GM23338 (cell line): ENCODE measurements at regions not wholly inside any gene's neighbourhood (a gene's known extent, or its start where the extent isn't known, plus 50 kb on each side); places are given as distances from the start of the nearest gene placed in this dataset.

Source experiments
- ATAC-seq: fragments of 200-7000 bp; cut with Tn5 transposase; 3 replicates; pipeline ENCODE4 v1.9.1; 2020
- DNase-seq: peaks from one replicate; pipeline ENCODE4 v3.0.0-alpha.2; 2015; ENCODE audit warnings: low spot score
- H2AFZ ChIP-seq: fragments of 200-600 bp; sonication (generic); 2 replicates; pipeline ENCODE4 v1.8.0; 2016; ENCODE audit warnings: antibody characterized with exemption, mild to moderate bottlenecking, moderate library complexity
- H3F3A ChIP-seq: fragments of 200-600 bp; sonication (generic); replicated peaks from 2 replicates; pipeline ENCODE4 v1.8.0; 2017; ENCODE audit warnings: antibody characterized with exemption, mixed run types, low read depth
- H3K27ac ChIP-seq: fragments of 200-600 bp; sonication (generic); 2 replicates; pipeline ENCODE4 v1.6.1; 2016; ENCODE audit warnings: low read depth
- H3K27me3 ChIP-seq: fragments of 200-600 bp; sonication (generic); 2 replicates; pipeline ENCODE4 v1.8.0; 2016; ENCODE audit warnings: mild to moderate bottlenecking, mixed run types, moderate library complexity; ENCODE audit not compliant: insufficient read depth
- H3K36me3 ChIP-seq: fragments of 200-600 bp; sonication (generic); 2 replicates; pipeline ENCODE4 v1.8.0; 2016; ENCODE audit warnings: mild to moderate bottlenecking; ENCODE audit not compliant: insufficient read depth
- H3K4me1 ChIP-seq: fragments of 200-600 bp; sonication (generic); 2 replicates; pipeline ENCODE4 v1.8.0; 2016; ENCODE audit warnings: mild to moderate bottlenecking, moderate library complexity; ENCODE audit not compliant: insufficient read depth
- H3K4me2 ChIP-seq: fragments of 200-600 bp; sonication (generic); 2 replicates; pipeline ENCODE4 v1.7.1; 2017; ENCODE audit warnings: mixed run types
- H3K4me3 ChIP-seq: fragments of 200-600 bp; sonication (generic); 2 replicates; pipeline ENCODE4 v1.6.1; 2016; ENCODE audit warnings: mixed run types
- H3K79me2 ChIP-seq: fragments of 200-600 bp; sonication (generic); replicated peaks from 2 replicates; pipeline ENCODE4 v1.8.0; 2017; ENCODE audit warnings: mild to moderate bottlenecking; ENCODE audit not compliant: insufficient read depth
- H3K9me2 ChIP-seq: fragments of 200-600 bp; sonication (generic); 2 replicates; pipeline ENCODE4 v1.8.0; 2017; ENCODE audit not compliant: insufficient read depth
- H4K20me1 ChIP-seq: fragments of 200-600 bp; sonication (generic); replicated peaks from 2 replicates; pipeline ENCODE4 v1.8.0; 2017; ENCODE audit warnings: mild to moderate bottlenecking; ENCODE audit not compliant: insufficient read depth
- H3K27ac Mint-ChIP-seq: 2 replicates; pipeline ENCODE4 v1.8.0; 2020; ENCODE audit warnings: inconsistent platforms, mild to moderate bottlenecking, moderate library complexity, mixed read lengths
- H3K27me3 Mint-ChIP-seq: 3 replicates; pipeline ENCODE4 v1.8.0; 2022; ENCODE audit warnings: low read depth, mild to moderate bottlenecking, moderate library complexity, mixed read lengths, inconsistent platforms; ENCODE audit not compliant: insufficient read depth, poor library complexity
- H3K36me3 Mint-ChIP-seq: 3 replicates; pipeline ENCODE4 v1.8.0; 2021; ENCODE audit warnings: low read depth, mild to moderate bottlenecking, inconsistent platforms, moderate library complexity, mixed read lengths
- H3K4me1 Mint-ChIP-seq: 3 replicates; pipeline ENCODE4 v1.8.0; 2020; ENCODE audit warnings: mild to moderate bottlenecking, inconsistent platforms, mixed read lengths
- H3K4me3 Mint-ChIP-seq: 3 replicates; pipeline ENCODE4 v1.8.0; 2021; ENCODE audit warnings: moderate library complexity, mild to moderate bottlenecking, inconsistent platforms, mixed read lengths
- H3K9me3 Mint-ChIP-seq: 3 replicates; pipeline ENCODE4 v1.8.0; 2020; ENCODE audit warnings: moderate library complexity, mild to moderate bottlenecking, inconsistent platforms, mixed read lengths
- CTCF ChIP-seq, 2 experiments: fragments of 200-600 bp in 1 of 2; sonication (generic) in 1 of 2; conservative IDR thresholded peaks; 2 replicates each; pipeline versions ENCODE4 v1.5.1 to v1.6.1; 2016 to 2017; ENCODE audit warnings: antibody characterized with exemption in 2 of 2, low read depth in 2 of 2, mild to moderate bottlenecking in 2 of 2, moderate library complexity in 1 of 2
- EZH2phosphoT487 ChIP-seq: fragments of 200-600 bp; sonication (generic); IDR thresholded peaks from one replicate; pipeline ENCODE4 v1.8.1; 2018; ENCODE audit warnings: antibody characterized with exemption; ENCODE audit not compliant: unreplicated experiment
- JUNB ChIP-seq: IDR thresholded peaks from one replicate; pipeline ENCODE4 v1.6.1; 2016; ENCODE audit warnings: antibody characterized with exemption; ENCODE audit not compliant: unreplicated experiment
- NANOG ChIP-seq: IDR thresholded peaks from 2 replicates; pipeline ENCODE4 v1.6.1; 2016; ENCODE audit warnings: antibody characterized with exemption, borderline replicate concordance
- POLR2AphosphoS5 ChIP-seq: IDR thresholded peaks from 2 replicates; pipeline ENCODE4 v1.6.1; 2016; ENCODE audit warnings: antibody characterized with exemption, low read depth
- STAT1 ChIP-seq: IDR thresholded peaks from one replicate; pipeline ENCODE4 v1.6.1; 2016; ENCODE audit warnings: antibody characterized with exemption; ENCODE audit not compliant: unreplicated experiment
- ZNF114 ChIP-seq: fragments of 250-450 bp; sonication (Bioruptor Pico); IDR thresholded peaks from 2 replicates; pipeline ENCODE4 v1.5.0; 2020; ENCODE audit warnings: mild to moderate bottlenecking, moderate library complexity
- ZNF331 ChIP-seq: fragments of 250-450 bp; sonication (Bioruptor Pico); IDR thresholded peaks from 2 replicates; pipeline ENCODE4 v1.5.0; 2020; ENCODE audit warnings: low read depth, mild to moderate bottlenecking, moderate library complexity
- ZNF462 ChIP-seq: fragments of 250-450 bp; sonication (Bioruptor Pico); IDR thresholded peaks from 2 replicates; pipeline ENCODE4 v1.5.0; 2020; ENCODE audit warnings: mild to moderate bottlenecking, moderate library complexity

GRCh38 chr9:93815677-93816076 is 139.5 kb downstream of the BARX1 start (continued):
- TF ChIP-seq ZNF462 (no peak), JUNB (no peak), CTCF (conservative IDR thresholded peaks at IDR 0.05; ENCODE audit: low read depth in 2 of 2) (no peak), ZNF331 (no peak), NANOG (no peak)

DNA sequence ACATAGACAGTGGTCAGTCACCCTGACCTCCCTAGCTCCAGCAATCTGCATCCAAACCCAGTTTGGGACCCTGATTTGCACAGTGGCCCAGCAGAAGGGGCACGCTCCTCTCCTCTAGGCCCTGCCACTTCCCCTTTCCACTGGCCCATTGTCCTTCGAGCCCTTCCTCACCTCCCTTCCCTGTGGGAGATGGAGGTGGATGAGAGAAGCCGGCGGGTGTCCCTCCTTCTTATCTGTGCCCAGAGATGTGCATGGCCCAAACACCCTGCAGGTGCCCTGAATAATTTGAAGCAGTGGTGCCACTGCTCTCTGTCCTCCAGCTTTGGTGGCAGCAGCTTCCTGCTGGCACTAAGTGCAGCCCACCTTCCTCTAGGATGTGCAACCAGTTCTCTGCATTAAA is 140.0 kb downstream of the BARX1 start:
- Mint-ChIP-seq H3K27me3 (peaks cover 9% of the 10 kb centered on the region), H3K4me3 (no peak overlapping the region), H3K9me3 (no peaks in the 10 kb centered on the region), H3K4me1 (peaks cover 26% of the 10 kb centered on the region), H3K27ac (no peak overlapping the region), H3K36me3 (no peaks in the 10 kb centered on the region)
- no peaks in the 10 kb centered on the region for H3K9me2 ChIP-seq
- no peaks in the 10 kb centered on the region for H3F3A ChIP-seq
- H3K4me2 ChIP-seq, result no peak overlapping the region
- ATAC-seq (no peak), DNase-seq (no peak)
- H3K36me3 ChIP-seq, result no peaks in the 10 kb centered on the region
- no peak overlapping the region for H3K27ac ChIP-seq
- TF ChIP-seq ZNF114 (CRISPR knock-in tag), result no peak
- TF ChIP-seq CTCF (conservative IDR thresholded peaks at IDR 0.05; ENCODE audit: low read depth in 2 of 2), result no peak
- TF ChIP-seq POLR2AphosphoS5, result no peak
- no peak for TF ChIP-seq EZH2phosphoT487
- no peak for TF ChIP-seq STAT1
- H3K27me3 ChIP-seq, result no peaks in the 10 kb centered on the region
- no peaks in the 10 kb centered on the region for H4K20me1 ChIP-seq
- H2AFZ ChIP-seq, result no peak overlapping the region
- no peak overlapping the region for H3K4me3 ChIP-seq
- H3K79me2 ChIP-seq, result no peaks in the 10 kb centered on the region
- no peaks in the 10 kb centered on the region; the same call in 1 of the 2 replicates for H3K4me1 ChIP-seq
